ENCODE measurements at regions not wholly inside any gene's neighbourhood (a gene's known extent, or its start where the extent isn't known, plus 50 kb on each side); places are given as distances from the start of the nearest gene placed in this dataset.

- TF ChIP-seq POLR2A (IDR thresholded peaks at IDR 0.05) (no peak), CTCF (IDR thresholded peaks at IDR 0.05) (no peak)
Measured at GRCh38 chr15:96086164-96086563, 244.3 kb upstream of the NR2F2 start.

Data from uterus (tissue), 2 donors.